H1 (cell line): ENCODE measurements at regions not wholly inside any gene's neighbourhood (a gene's known extent, or its start where the extent isn't known, plus 50 kb on each side); places are given as distances from the start of the nearest gene placed in this dataset.

Source experiments
- BACH1 ChIP-seq: IDR thresholded peaks from 2 replicates; pipeline ENCODE4 v1.6.1; 2012; ENCODE audit warnings: low read length, improper control_type of control experiment
- BCL11A ChIP-seq, 2 experiments: IDR thresholded peaks; one replicate each; pipeline ENCODE4 v1.6.1; 2011; ENCODE audit warnings: low read depth in 2 of 2, low read length in 2 of 2, mild to moderate bottlenecking in 2 of 2
- CHD1 ChIP-seq: IDR thresholded peaks from 2 replicates; pipeline ENCODE4 v1.6.1; 2012; ENCODE audit warnings: low read depth, low read length, improper control_type of control experiment
- CTCF ChIP-seq, 3 experiments: IDR thresholded peaks; 1 replicate in 2 of 3; 2 replicates in 1 of 3; pipeline versions ENCODE4 v1.5.1 to v1.6.1; 2011; ENCODE audit warnings: low read length in 3 of 3, mild to moderate bottlenecking in 3 of 3, inconsistent platforms in 2 of 3, low read depth in 1 of 3, moderate library complexity in 1 of 3; ENCODE audit not compliant: insufficient read depth in 1 of 3; ENCODE audit errors: control extremely low read depth in 1 of 3
- GTF2F1 ChIP-seq: IDR thresholded peaks from 2 replicates; pipeline ENCODE4 v1.6.1; 2012; ENCODE audit warnings: low read depth, low read length, improper control_type of control experiment, borderline replicate concordance
- MAFK ChIP-seq: IDR thresholded peaks from 2 replicates; pipeline ENCODE4 v1.6.1; 2012; ENCODE audit warnings: low read depth, mild to moderate bottlenecking, improper control_type of control experiment, low read length
- POLR2A ChIP-seq, 2 experiments: IDR thresholded peaks; 1 replicate in 1 of 2; 2 replicates in 1 of 2; pipeline ENCODE4 v1.6.1; 2011; ENCODE audit warnings: low read depth in 2 of 2, low read length in 2 of 2, mild to moderate bottlenecking in 2 of 2; ENCODE audit errors: control extremely low read depth in 1 of 2
- POLR2AphosphoS5 ChIP-seq: IDR thresholded peaks from 2 replicates; pipeline ENCODE4 v1.6.1; 2011; ENCODE audit warnings: low read depth, low read length
- RBBP5 ChIP-seq: IDR thresholded peaks from 2 replicates; pipeline ENCODE4 v1.7.1; 2012; ENCODE audit warnings: low read depth, mild to moderate bottlenecking, inconsistent platforms, low read length, moderate library complexity, borderline replicate concordance
- SIN3A ChIP-seq, 2 experiments: IDR thresholded peaks in 1 of 2; conservative IDR thresholded peaks in 1 of 2; 2 replicates each; pipeline ENCODE4 v1.6.1; 2011 to 2012; ENCODE audit warnings: low read length in 2 of 2, improper control_type of control experiment in 1 of 2, low read depth in 1 of 2, mild to moderate bottlenecking in 1 of 2
- SP1 ChIP-seq: IDR thresholded peaks from 2 replicates; pipeline ENCODE4 v1.6.1; 2011; ENCODE audit warnings: low read depth, low read length
- SRF ChIP-seq: IDR thresholded peaks from 2 replicates; pipeline ENCODE4 v1.6.1; 2011; ENCODE audit warnings: mild to moderate bottlenecking, low read depth, low read length, moderate library complexity
- YY1 ChIP-seq: IDR thresholded peaks from 2 replicates; pipeline ENCODE4 v1.6.1; 2011; ENCODE audit warnings: low read depth, mild to moderate bottlenecking, low read length
- ZNF274 ChIP-seq: IDR thresholded peaks from 2 replicates; pipeline ENCODE4 v1.7.0; 2012; ENCODE audit warnings: low read length, borderline replicate concordance; ENCODE audit errors: extremely low read depth

DNA sequence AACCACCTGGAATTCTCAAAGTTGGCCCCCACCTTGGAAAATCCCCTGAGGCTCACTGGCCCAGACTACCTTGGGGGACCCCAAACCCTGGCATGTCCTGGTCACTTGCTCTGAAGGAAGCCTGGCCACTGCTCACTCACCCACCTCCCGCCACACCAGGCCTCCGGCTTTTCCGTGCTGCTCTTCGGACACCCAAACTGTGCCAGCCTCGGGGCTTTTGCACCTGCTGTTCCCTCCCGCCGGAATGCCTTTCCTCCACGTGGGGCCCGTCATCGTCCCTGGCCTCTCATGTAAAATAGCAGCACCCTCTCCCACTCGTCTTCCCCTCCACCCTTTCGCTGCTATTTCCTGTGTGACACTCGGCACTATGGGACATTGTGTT is 87.2 kb upstream of the NCOR2 start:
- TF ChIP-seq CTCF (IDR thresholded peaks at IDR 0.05; ENCODE audit: control extremely low read depth in 1 of 3, insufficient read depth in 1 of 3, low read depth in 1 of 3, low read length in 3 of 3) (no peak), ZNF274 (no peak), POLR2A (IDR thresholded peaks at IDR 0.05; ENCODE audit: control extremely low read depth in 1 of 2, low read depth in 2 of 2, low read length in 2 of 2) (no peak), RBBP5 (no peak), SIN3A (conservative IDR thresholded peaks at IDR 0.05 in 1 of 2, IDR thresholded peaks at IDR 0.05 in 1 of 2; ENCODE audit: low read depth in 1 of 2, low read length in 2 of 2) (no peak), SP1 (no peak), GTF2F1 (no peak), BCL11A (IDR thresholded peaks at IDR 0.05; ENCODE audit: low read depth in 2 of 2, low read length in 2 of 2) (no peak), YY1 (no peak), CHD1 (no peak), SRF (no peak), MAFK (no peak), POLR2AphosphoS5 (no peak), BACH1 (no peak)
